Mesodermal cell (in vitro differentiated cells): ENCODE measurements at regions not wholly inside any gene's neighbourhood (a gene's known extent, or its start where the extent isn't known, plus 50 kb on each side); places are given as distances from the start of the nearest gene placed in this dataset.

Experiments used
- H3K27ac ChIP-seq: 2 replicates; pipeline ENCODE4 v1.7.0; 2013; ENCODE audit warnings: mild to moderate bottlenecking, low read depth, low read length, moderate library complexity; ENCODE audit not compliant: severe bottlenecking
- H3K36me3 ChIP-seq: 2 replicates; pipeline ENCODE4 v1.7.1; 2013; ENCODE audit warnings: mild to moderate bottlenecking, low read length, moderate library complexity; ENCODE audit not compliant: control insufficient read depth, insufficient read depth
- H3K4me1 ChIP-seq: one replicate; pipeline ENCODE4 v1.7.1; 2013; ENCODE audit warnings: mild to moderate bottlenecking, low read length; ENCODE audit not compliant: insufficient read depth, control insufficient read depth, poor library complexity, severe bottlenecking
- H3K4me3 ChIP-seq: 2 replicates; pipeline ENCODE4 v1.7.0; 2013; ENCODE audit warnings: low read length, control low read depth, mild to moderate bottlenecking; ENCODE audit not compliant: insufficient read depth, poor library complexity, severe bottlenecking; ENCODE audit errors: extremely low read depth
- H3K9me3 ChIP-seq: 2 replicates; pipeline ENCODE4 v1.7.1; 2013; ENCODE audit warnings: mild to moderate bottlenecking, low read length, moderate library complexity; ENCODE audit not compliant: control insufficient read depth
- WGBS, 2 experiments: methylation state at CpG; one replicate each; pipeline ENCODE4 v1.1.5; 2013; ENCODE audit warnings: missing lambda C conversion rate in 2 of 2; ENCODE audit not compliant: insufficient coverage in 2 of 2; 5-methylcytosine and 5-hydroxymethylcytosine counted together

DNA sequence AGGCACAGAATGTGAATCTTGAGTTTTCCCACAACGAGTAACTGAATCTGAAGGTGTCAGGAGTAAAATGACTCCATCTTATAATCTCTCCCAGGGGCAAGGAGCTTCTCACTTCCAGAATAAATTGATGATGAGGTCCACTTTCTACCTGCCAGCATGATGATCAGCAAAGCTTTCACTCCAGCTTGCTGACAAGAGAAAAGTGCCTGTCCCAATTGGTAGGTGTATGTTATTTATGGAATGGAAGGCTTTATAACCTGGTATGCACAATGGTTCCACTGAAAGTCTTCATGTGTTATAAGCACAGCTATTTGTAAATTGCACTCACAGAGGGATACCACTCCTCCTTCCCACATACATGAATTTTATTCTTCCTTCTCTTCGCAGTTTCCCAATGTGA is 401.0 kb upstream of the UBE2E3 start:
- Histone ChIP-seq H3K4me1 (no peaks in the 10 kb centered on the region), H3K36me3 (no peaks in the 10 kb centered on the region), H3K9me3 (no peaks in the 10 kb centered on the region), H3K27ac (no peak overlapping the region), H3K4me3 (no peak overlapping the region)
- WGBS, 2 experiments, result 83 to 100% methylated on average over 1 of the region's 2 CpGs

GRCh38 chr2:180578441-180578840 is 402.0 kb upstream of the UBE2E3 start:
- no peaks in the 10 kb centered on the region for H3K9me3 ChIP-seq
- no peaks in the 10 kb centered on the region for H3K4me1 ChIP-seq
- H3K27ac ChIP-seq, result no peak overlapping the region
- H3K36me3 ChIP-seq, result no peaks in the 10 kb centered on the region
- no peak overlapping the region for H3K4me3 ChIP-seq
- WGBS, 2 experiments, result 86 to 89% methylated on average over 1 of the region's 1 CpG

DNA sequence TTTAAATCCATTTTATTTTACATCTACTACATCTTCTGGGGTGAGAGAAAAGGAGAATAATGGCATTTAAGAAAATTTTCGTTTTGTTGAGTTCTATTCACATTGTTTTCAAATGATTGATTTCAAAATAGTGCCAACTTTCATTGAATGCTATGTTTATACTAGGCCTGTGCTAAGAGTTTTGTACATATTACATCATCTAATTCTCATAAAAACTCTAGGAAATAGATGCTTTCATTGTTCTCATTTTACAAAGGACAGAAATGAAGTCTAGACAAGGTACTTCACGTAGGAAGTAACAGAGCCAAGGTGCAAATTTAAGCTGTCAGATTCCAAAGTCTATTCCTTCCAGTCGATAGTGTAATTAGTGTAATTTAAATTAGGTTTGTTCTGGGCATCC is 402.8 kb upstream of the UBE2E3 start:
- H3K36me3 ChIP-seq, result no peaks in the 10 kb centered on the region
- no peak overlapping the region for H3K27ac ChIP-seq
- H3K4me3 ChIP-seq, result no peak overlapping the region
- 80% methylated on average over 1 of the region's 3 CpGs; no CpG with 5 or more reads in 1 of the 2 experiments for WGBS, 2 experiments
- H3K9me3 ChIP-seq, result no peaks in the 10 kb centered on the region
- H3K4me1 ChIP-seq, result no peaks in the 10 kb centered on the region

DNA sequence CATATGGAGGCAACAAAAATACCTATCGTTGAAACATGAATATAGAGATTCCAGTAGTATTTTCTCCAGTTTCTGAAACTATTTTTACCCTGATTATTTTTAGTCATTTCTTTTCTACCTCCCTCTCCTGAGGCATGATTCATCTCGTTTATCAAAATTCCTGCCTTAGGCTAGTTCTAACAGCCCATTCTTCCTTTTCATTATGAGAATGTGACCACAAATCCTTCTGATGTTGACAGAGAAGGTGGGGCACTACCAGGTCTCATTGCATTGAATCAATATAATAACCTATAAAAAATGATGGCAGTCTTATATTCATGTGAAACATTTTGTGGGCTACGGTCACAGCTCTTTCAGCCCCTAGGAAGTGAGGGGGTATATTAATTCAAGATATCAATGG is 406.5 kb upstream of the UBE2E3 start:
- Histone ChIP-seq H3K4me3 (no peak overlapping the region), H3K4me1 (no peaks in the 10 kb centered on the region)
- WGBS, 2 experiments, result 100% methylated on average over 1 of the region's 3 CpGs

DNA sequence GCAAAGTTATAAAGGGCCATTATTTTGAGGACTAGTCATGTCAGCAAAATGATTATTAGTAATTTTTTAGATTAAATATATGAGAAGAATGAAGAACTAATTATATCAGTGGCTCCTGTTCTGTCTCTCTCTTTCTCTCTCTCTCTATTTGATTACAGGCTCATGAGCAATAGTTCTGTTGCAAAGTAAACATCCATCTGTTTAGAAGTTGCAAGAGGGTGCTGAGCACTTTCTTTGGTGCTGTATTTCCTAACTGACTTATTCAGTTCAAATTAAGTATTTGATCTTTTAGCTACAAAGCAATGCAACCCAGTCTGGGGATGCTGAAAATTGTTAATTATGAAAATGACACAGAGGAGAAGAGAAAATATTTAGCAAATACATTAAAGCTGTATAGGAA is 408.1 kb upstream of the UBE2E3 start:
- no peak overlapping the region for H3K4me3 ChIP-seq
- no peaks in the 10 kb centered on the region for H3K4me1 ChIP-seq
- H3K9me3 ChIP-seq, result no peaks in the 10 kb centered on the region
- no peak overlapping the region for H3K27ac ChIP-seq
- no peaks in the 10 kb centered on the region for H3K36me3 ChIP-seq

More for the DNA sequence above, 406.5 kb upstream of the UBE2E3 start:
- Histone ChIP-seq H3K9me3 (no peaks in the 10 kb centered on the region), H3K36me3 (no peaks in the 10 kb centered on the region), H3K27ac (no peak overlapping the region)

GRCh38 chr2:180571559-180571958 is 408.8 kb upstream of the UBE2E3 start:
- Histone ChIP-seq H3K9me3 (no peaks in the 10 kb centered on the region), H3K4me3 (no peak overlapping the region), H3K4me1 (no peaks in the 10 kb centered on the region), H3K27ac (no peak overlapping the region), H3K36me3 (no peaks in the 10 kb centered on the region)
- 78% methylated on average over 1 of the region's 2 CpGs; no CpG with 5 or more reads in 1 of the 2 experiments for WGBS, 2 experiments

DNA sequence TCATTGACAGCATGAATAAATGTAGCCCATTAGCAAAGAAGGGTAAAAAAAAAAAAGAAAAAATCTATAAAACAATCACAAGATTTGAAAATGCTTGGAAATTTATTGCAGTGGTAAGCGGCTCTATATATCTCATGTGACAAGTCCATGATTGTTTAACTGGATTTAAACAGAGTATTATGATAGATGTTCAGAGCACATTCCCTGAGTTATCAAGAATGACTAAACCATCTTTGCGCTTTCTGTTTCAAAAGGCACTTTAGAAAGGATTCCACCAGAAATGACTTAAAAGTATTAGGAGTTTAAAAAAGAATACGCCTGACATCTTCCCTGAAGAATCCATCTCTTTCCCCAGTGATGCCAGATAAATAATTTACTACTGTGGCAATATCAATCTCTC is 409.5 kb upstream of the UBE2E3 start:
- no peaks in the 10 kb centered on the region for H3K36me3 ChIP-seq
- no peaks in the 10 kb centered on the region for H3K9me3 ChIP-seq
- no peak overlapping the region for H3K27ac ChIP-seq
- H3K4me1 ChIP-seq, result no peaks in the 10 kb centered on the region
- H3K4me3 ChIP-seq, result no peak overlapping the region
- WGBS, 2 experiments, result 100% methylated on average over 1 of the region's 3 CpGs

DNA sequence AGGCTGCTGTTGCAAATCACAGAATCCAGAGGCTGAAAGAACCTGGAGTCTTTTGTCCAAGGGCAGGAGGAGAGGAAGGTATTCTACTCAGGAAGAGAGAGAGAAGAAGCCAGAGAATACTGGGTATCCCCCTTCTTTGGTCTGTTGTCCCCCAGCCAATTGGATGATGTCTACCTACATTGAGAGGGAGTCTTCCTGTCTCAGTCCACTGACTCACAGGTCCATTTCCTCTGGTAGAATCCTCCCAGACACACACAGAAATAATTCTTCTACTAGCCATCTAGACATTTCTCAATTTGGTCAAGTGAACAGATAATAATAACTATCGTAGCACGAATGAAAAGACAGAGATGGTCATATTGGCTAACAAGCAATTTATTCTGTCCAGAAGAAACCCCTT is 416.4 kb upstream of the UBE2E3 start:
- Histone ChIP-seq H3K27ac (no peak overlapping the region), H3K9me3 (no peaks in the 10 kb centered on the region), H3K4me3 (no peak overlapping the region), H3K4me1 (peaks cover 4% of the 10 kb centered on the region), H3K36me3 (no peaks in the 10 kb centered on the region)
- WGBS, 2 experiments, result no CpG with 5 or more reads among the region's 2 CpGs

DNA sequence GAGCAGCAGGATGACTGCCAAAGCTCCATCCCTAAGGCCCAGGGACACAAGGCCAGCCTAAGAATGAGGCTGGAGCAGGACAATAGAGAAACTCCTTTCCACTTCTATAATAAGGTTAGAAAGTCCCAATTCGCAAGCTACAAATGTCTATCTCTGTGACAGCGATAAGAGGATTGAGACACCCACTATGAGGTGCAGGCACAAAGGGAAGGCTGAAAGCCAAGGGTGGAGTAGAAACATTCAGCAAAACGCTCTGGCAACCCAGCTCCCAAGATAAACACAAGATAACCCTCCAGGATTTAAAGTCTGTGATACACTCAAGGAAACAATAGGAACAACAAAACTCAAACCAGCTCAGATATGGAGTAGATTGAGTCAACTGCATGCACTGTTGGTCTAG is 418.0 kb upstream of the UBE2E3 start:
- 100% methylated on average over 1 of the region's 3 CpGs; no CpG with 5 or more reads in 1 of the 2 experiments for WGBS, 2 experiments
- H3K27ac ChIP-seq, result no peak overlapping the region
- H3K4me1 ChIP-seq, result peaks cover 4% of the 10 kb centered on the region
- no peak overlapping the region for H3K4me3 ChIP-seq
- no peaks in the 10 kb centered on the region for H3K36me3 ChIP-seq
- no peaks in the 10 kb centered on the region for H3K9me3 ChIP-seq

DNA sequence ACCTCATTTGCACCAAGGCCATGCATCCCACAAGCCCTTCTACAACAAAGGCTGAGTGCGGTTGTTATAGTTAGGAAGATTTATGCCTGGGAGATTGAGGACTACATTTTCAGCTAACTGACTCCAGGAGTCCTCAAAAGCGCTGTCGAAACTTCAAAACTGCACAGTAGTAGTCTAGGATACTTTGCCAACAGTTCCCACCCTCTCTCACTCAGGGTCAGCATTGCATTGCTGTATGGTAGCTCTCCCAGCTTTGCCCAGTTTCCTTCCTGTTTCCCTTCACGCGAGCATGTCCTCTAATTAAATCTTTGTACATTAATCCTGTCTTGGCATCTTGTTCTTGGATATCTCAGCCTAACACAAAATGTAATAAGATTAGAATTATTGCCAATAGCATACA is 420.6 kb upstream of the UBE2E3 start:
- Histone ChIP-seq H3K27ac (no peak overlapping the region), H3K4me3 (no peak overlapping the region), H3K9me3 (no peaks in the 10 kb centered on the region), H3K4me1 (peaks cover 4% of the 10 kb centered on the region), H3K36me3 (no peaks in the 10 kb centered on the region)
- WGBS, 2 experiments, result 86 to 94% methylated on average over 2 to 4 of the region's 5 CpGs

- Histone ChIP-seq H3K36me3 (no peaks in the 10 kb centered on the region), H3K4me3 (no peak overlapping the region), H3K9me3 (no peaks in the 10 kb centered on the region), H3K4me1 (peaks cover 2% of the 10 kb centered on the region), H3K27ac (no peak overlapping the region)
Measured at GRCh38 chr2:180559038-180559437, 421.4 kb upstream of the UBE2E3 start.
